ENCODE measurements at regions not wholly inside any gene's neighbourhood (a gene's known extent, or its start where the extent isn't known, plus 50 kb on each side); places are given as distances from the start of the nearest gene placed in this dataset.

GRCh38 chr6:128827675-128828464 lies 55.1 kb upstream of the LAMA2 start:
- Histone ChIP-seq H3K27me3 (no peaks in the 10 kb centered on the region), H3K4me3 (ENCODE audit: low read depth, low read length) (no peak overlapping the region), H3K4me1 (no peaks in the 10 kb centered on the region), H3K36me3 (no peaks in the 10 kb centered on the region), H3K9me3 (no peaks in the 10 kb centered on the region)
- DNase-seq, result no peak
- TF ChIP-seq CTCF (IDR thresholded peaks at IDR 0.05; ENCODE audit: low read depth, low read length), result no peak

- Histone ChIP-seq H3K4me1 (no peaks in the 10 kb centered on the region), H3K27me3 (no peaks in the 10 kb centered on the region), H3K9me3 (no peaks in the 10 kb centered on the region), H3K36me3 (no peaks in the 10 kb centered on the region), H3K4me3 (ENCODE audit: low read depth, low read length) (no peak overlapping the region)
- no peak for DNase-seq
- no peak for TF ChIP-seq CTCF (IDR thresholded peaks at IDR 0.05; ENCODE audit: low read depth, low read length)
Observed at GRCh38 chr6:128826606-128827005, 56.3 kb upstream of the LAMA2 start.

- TF ChIP-seq CTCF (IDR thresholded peaks at IDR 0.05; ENCODE audit: low read depth, low read length), result no peak
- no peaks in the 10 kb centered on the region for H3K36me3 ChIP-seq
- no peaks in the 10 kb centered on the region for H3K27me3 ChIP-seq
- no peaks in the 10 kb centered on the region for H3K4me1 ChIP-seq
- no peak for DNase-seq
- no peaks in the 10 kb centered on the region for H3K9me3 ChIP-seq
- H3K4me3 ChIP-seq (ENCODE audit: low read depth, low read length), result no peak overlapping the region
Observed at GRCh38 chr6:128822271-128822670, 60.7 kb upstream of the LAMA2 start.

GRCh38 chr6:128821116-128821515 lies 61.8 kb upstream of the LAMA2 start:
- H3K27me3 ChIP-seq, result no peaks in the 10 kb centered on the region
- no peaks in the 10 kb centered on the region for H3K36me3 ChIP-seq
- no peak for TF ChIP-seq CTCF (IDR thresholded peaks at IDR 0.05; ENCODE audit: low read depth, low read length)
- no peaks in the 10 kb centered on the region for H3K9me3 ChIP-seq
- DNase-seq, result no peak
- H3K4me1 ChIP-seq, result no peaks in the 10 kb centered on the region
- H3K4me3 ChIP-seq (ENCODE audit: low read depth, low read length), result no peak overlapping the region

GRCh38 chr6:128808856-128809255 lies 74.1 kb upstream of the LAMA2 start:
- Histone ChIP-seq H3K4me3 (ENCODE audit: low read depth, low read length) (no peak overlapping the region), H3K4me1 (no peaks in the 10 kb centered on the region), H3K27me3 (no peaks in the 10 kb centered on the region; the same call in 1 of the 2 replicates), H3K36me3 (no peaks in the 10 kb centered on the region), H3K9me3 (no peaks in the 10 kb centered on the region)
- no peak for TF ChIP-seq CTCF (IDR thresholded peaks at IDR 0.05; ENCODE audit: low read depth, low read length)
- DNase-seq, result no peak

GRCh38 chr6:128807577-128807976 lies 75.4 kb upstream of the LAMA2 start:
- H3K4me1 ChIP-seq, result no peaks in the 10 kb centered on the region
- no peak overlapping the region for H3K4me3 ChIP-seq (ENCODE audit: low read depth, low read length)
- H3K36me3 ChIP-seq, result no peaks in the 10 kb centered on the region
- H3K9me3 ChIP-seq, result no peaks in the 10 kb centered on the region
- TF ChIP-seq CTCF (IDR thresholded peaks at IDR 0.05; ENCODE audit: low read depth, low read length), result peak; percentile 36
- DNase-seq, result no peak
- no peaks in the 10 kb centered on the region; the same call in 1 of the 2 replicates for H3K27me3 ChIP-seq

All from BE2C (cell line).